Sigmoid colon (tissue), 6 donors: ENCODE measurements at regions not wholly inside any gene's neighbourhood (a gene's known extent, or its start where the extent isn't known, plus 50 kb on each side); places are given as distances from the start of the nearest gene placed in this dataset.

Experiments
- DNase-seq: peaks from one replicate; pipeline ENCODE4 v3.0.0-alpha.2; 2019
- H3K27ac ChIP-seq, 4 donors: fragments of 200-600 bp; sonication (generic); one replicate each; pipeline ENCODE4 v1.5.1; 2016 to 2019; ENCODE audit warnings: mild to moderate bottlenecking in 1 of 4
- H3K27me3 ChIP-seq, 3 donors: fragments of 200-600 bp; sonication (generic); one replicate each; pipeline ENCODE4 v1.5.1; 2019; ENCODE audit warnings: mild to moderate bottlenecking in 1 of 3
- H3K36me3 ChIP-seq, 4 donors: fragments of 200-600 bp; sonication (generic); one replicate each; pipeline ENCODE4 v1.5.1; 2016 to 2019
- H3K4me1 ChIP-seq, 4 donors: fragments of 200-600 bp; sonication (generic); one replicate each; pipeline ENCODE4 v1.5.1; 2017 to 2019
- H3K4me3 ChIP-seq, 4 donors: fragments of 200-600 bp; sonication (generic); one replicate each; pipeline ENCODE4 v1.5.1; 2017 to 2019; ENCODE audit warnings: mild to moderate bottlenecking in 2 of 4, moderate library complexity in 1 of 4
- H3K9me3 ChIP-seq, 4 donors: fragments of 200-600 bp in 3 of 4; sonication (generic) in 3 of 4; one replicate each; pipeline versions ENCODE4 v1.5.1 to v1.6.1; 2013 to 2019
- CTCF ChIP-seq, 4 experiments: fragments of 450-650 bp in 3 of 4; fragments of 200-600 bp in 1 of 4; IDR thresholded peaks; one replicate each; pipeline ENCODE4 v1.5.1; 2016 to 2019; ENCODE audit warnings: antibody characterized with exemption in 4 of 4, mild to moderate bottlenecking in 3 of 4, moderate library complexity in 2 of 4
- EP300 ChIP-seq, 4 donors: sonication (generic); formaldehyde crosslinking; IDR thresholded peaks; one replicate each; pipeline ENCODE4 v1.6.1; 2017; ENCODE audit warnings: antibody characterized with exemption in 4 of 4
- POLR2A ChIP-seq, 2 donors: fragments of 450-650 bp; IDR thresholded peaks; one replicate each; pipeline ENCODE4 v1.6.1; 2016; ENCODE audit warnings: antibody characterized with exemption in 2 of 2, mild to moderate bottlenecking in 2 of 2, moderate library complexity in 2 of 2
- POLR2AphosphoS5 ChIP-seq, 4 donors: sonication (generic); formaldehyde crosslinking; IDR thresholded peaks; one replicate each; pipeline ENCODE4 v1.6.1; 2017; ENCODE audit warnings: antibody characterized with exemption in 4 of 4
- WGBS, 2 donors: extraction: QIAGEN DNeasy Blood & Tissue Kit; methylation state at CpG; one replicate each; pipeline ENCODE4 v1.1.7; 2013; 5-methylcytosine and 5-hydroxymethylcytosine counted together
- intact Hi-C: fragments of 100-400 bp; cut with DNase I; formaldehyde crosslinking; loops from one replicate; pipeline ENCODE4 v1.15.1; 2023
- donor health status: healthy with polysubstance abuse.
- donor health status: healthy.

GRCh38 chr2:191591025-191591424, 86.9 kb upstream of the NABP1 start:
- intact Hi-C loops: no loop called here
- H3K27me3 ChIP-seq: no peaks in the 10 kb centered on the region
- H3K4me3 ChIP-seq: no peak overlapping the region
- no peaks in the 10 kb centered on the region for H3K36me3 ChIP-seq
- no peak for TF ChIP-seq CTCF (IDR thresholded peaks at IDR 0.05)
- no peak for TF ChIP-seq POLR2A (IDR thresholded peaks at IDR 0.05)
- TF ChIP-seq EP300 (IDR thresholded peaks at IDR 0.05): no peak
- no peak for TF ChIP-seq POLR2AphosphoS5 (IDR thresholded peaks at IDR 0.05)
- H3K9me3 ChIP-seq: peaks cover 0 to 3% (median 0%) of the 10 kb centered on the region in 4 donors
- no peak for DNase-seq
- H3K4me1 ChIP-seq: no peaks in the 10 kb centered on the region
- no peak overlapping the region for H3K27ac ChIP-seq
- 88 to 93% methylated on average over 6 of the region's 6 CpGs for WGBS, 2 donors

GRCh38 chr2:191593622-191594385, 84.1 kb upstream of the NABP1 start:
- TF ChIP-seq CTCF (IDR thresholded peaks at IDR 0.05) (no peak), POLR2A (IDR thresholded peaks at IDR 0.05) (no peak), POLR2AphosphoS5 (IDR thresholded peaks at IDR 0.05) (no peak), EP300 (IDR thresholded peaks at IDR 0.05) (no peak)
- no peak for DNase-seq
- H3K27ac ChIP-seq: no peak overlapping the region
- H3K9me3 ChIP-seq: peaks cover 0 to 3% (median 0%) of the 10 kb centered on the region in 4 donors
- H3K27me3 ChIP-seq: no peaks in the 10 kb centered on the region
- H3K4me3 ChIP-seq: no peak overlapping the region
- intact Hi-C loops: no loop called here
- H3K4me1 ChIP-seq: no peaks in the 10 kb centered on the region
- 70 to 82% methylated on average over 5 of the region's 5 CpGs for WGBS, 2 donors
- H3K36me3 ChIP-seq: no peaks in the 10 kb centered on the region

- intact Hi-C loops: no loop called here
- Histone ChIP-seq H3K9me3 (peaks cover 0 to 1% (median 0%) of the 10 kb centered on the region in 4 donors), H3K36me3 (no peaks in the 10 kb centered on the region), H3K4me1 (no peaks in the 10 kb centered on the region), H3K27me3 (no peaks in the 10 kb centered on the region), H3K27ac (no peak overlapping the region), H3K4me3 (no peak overlapping the region)
- TF ChIP-seq POLR2A (IDR thresholded peaks at IDR 0.05) (no peak), CTCF (IDR thresholded peaks at IDR 0.05) (no peak), POLR2AphosphoS5 (IDR thresholded peaks at IDR 0.05) (no peak), EP300 (IDR thresholded peaks at IDR 0.05) (no peak)
- 85% methylated on average over 9 of the region's 9 CpGs for WGBS, 2 donors
- no peak for DNase-seq
These were observed 80.7 kb upstream of the NABP1 start for GRCh38 chr2:191597186-191597751.

GRCh38 chr2:191598296-191598695, 79.6 kb upstream of the NABP1 start:
- no peaks in the 10 kb centered on the region for H3K4me1 ChIP-seq
- H3K36me3 ChIP-seq: no peaks in the 10 kb centered on the region
- no peak for DNase-seq
- H3K9me3 ChIP-seq: no peaks in the 10 kb centered on the region
- no peak overlapping the region for H3K27ac ChIP-seq
- no peak for TF ChIP-seq POLR2AphosphoS5 (IDR thresholded peaks at IDR 0.05)
- intact Hi-C loops: no loop called here
- no peaks in the 10 kb centered on the region for H3K27me3 ChIP-seq
- no peak overlapping the region for H3K4me3 ChIP-seq

- Histone ChIP-seq H3K27me3 (no peaks in the 10 kb centered on the region), H3K27ac (no peak overlapping the region), H3K36me3 (no peaks in the 10 kb centered on the region), H3K9me3 (no peaks in the 10 kb centered on the region), H3K4me3 (no peak overlapping the region), H3K4me1 (no peaks in the 10 kb centered on the region)
- TF ChIP-seq POLR2AphosphoS5 (IDR thresholded peaks at IDR 0.05) (no peak), CTCF (IDR thresholded peaks at IDR 0.05) (no peak), POLR2A (IDR thresholded peaks at IDR 0.05) (no peak), EP300 (IDR thresholded peaks at IDR 0.05) (no peak)
- intact Hi-C loops: no loop called here
- 77 to 79% methylated on average over 3 of the region's 3 CpGs for WGBS, 2 donors
- DNase-seq: no peak
These were observed 76.9 kb upstream of the NABP1 start for GRCh38 chr2:191601060-191601459.
